ENCODE measurements at regions not wholly inside any gene's neighbourhood (a gene's known extent, or its start where the extent isn't known, plus 50 kb on each side); places are given as distances from the start of the nearest gene placed in this dataset.

- peak; percentile 28 for DNase-seq
Observed at GRCh38 chr1:234972411-234973191, 156.0 kb downstream of the TOMM20 start.

GRCh38 chr1:234971586-234972297 lies 156.9 kb downstream of the TOMM20 start:
- no peak for DNase-seq

DNA sequence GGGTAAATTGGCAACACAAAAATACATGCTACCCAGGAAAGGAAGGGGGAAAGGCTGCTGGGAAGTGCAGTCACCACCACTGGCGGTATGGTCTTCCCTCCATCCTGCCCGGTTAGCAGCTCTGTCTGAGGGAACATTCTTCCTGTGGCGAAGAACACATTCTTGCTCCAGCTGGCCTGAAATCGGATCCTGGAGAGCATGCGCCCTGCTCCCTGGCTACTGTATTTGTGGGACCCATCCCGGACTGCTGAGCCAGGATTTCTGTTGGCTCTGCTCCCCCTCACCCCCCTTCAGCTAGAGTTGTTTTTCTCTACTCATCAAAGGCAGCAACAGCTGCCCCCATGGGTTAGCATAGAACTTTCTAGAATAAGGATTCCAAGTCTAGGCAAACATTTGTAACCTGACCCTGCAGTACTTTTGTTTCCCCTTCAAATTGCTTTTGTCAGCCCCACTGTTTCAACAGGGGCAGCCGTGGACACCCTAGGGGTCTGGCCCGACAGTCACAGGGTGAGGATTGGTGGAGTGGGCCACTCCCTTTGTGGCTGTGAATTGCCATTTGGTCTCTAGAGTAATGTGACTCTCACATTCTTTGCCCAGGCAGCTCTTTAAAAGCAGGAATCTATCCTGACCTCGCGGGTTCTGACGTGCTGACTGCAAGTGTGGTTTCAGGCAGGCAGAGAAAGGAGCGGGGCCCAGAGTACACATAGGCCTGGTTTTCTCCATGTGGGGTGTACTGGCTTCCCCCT lies 157.7 kb downstream of the TOMM20 start:
- DNase-seq: peak; percentile 32

DNA sequence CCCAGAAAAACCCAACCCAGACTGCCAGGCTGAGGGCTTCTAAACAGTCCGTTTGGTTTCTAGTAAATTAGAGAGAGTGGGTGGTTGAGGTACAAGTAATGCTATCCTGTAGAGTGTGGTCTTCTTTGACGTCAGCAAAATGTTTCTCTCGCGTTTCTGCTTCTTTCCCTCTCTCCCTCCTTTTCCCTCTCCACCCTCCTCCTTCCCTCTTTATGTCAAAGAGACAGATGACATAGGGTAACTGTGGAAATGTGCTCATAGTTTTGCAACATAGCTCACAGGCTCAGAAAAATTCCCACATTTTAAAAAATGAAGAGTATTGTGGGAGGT lies 158.3 kb downstream of the TOMM20 start:
- DNase-seq: no peak

- no peak for DNase-seq
Observed at GRCh38 chr1:234969581-234970400, 158.8 kb downstream of the TOMM20 start.

DNA sequence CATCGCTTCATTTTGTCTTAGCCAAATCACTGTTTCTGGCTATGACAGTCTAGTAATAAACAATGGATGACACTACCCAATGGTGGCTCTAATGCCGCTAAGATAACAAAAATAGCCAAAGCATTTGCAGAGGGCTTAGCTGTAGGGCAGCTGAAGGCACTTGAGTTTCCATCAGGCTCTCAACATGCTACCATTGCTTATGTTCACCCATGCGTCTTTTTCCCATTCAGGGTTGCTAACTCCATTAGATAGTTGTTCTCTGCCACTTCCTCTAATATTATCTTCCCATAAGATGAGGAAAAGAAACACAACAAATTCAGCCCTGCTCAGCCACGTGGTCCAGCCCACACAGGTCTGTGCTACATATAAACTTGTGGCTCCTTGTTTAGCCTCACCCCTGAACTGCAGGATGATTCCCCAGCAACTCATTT lies 159.6 kb downstream of the TOMM20 start:
- no peak for DNase-seq

DNA sequence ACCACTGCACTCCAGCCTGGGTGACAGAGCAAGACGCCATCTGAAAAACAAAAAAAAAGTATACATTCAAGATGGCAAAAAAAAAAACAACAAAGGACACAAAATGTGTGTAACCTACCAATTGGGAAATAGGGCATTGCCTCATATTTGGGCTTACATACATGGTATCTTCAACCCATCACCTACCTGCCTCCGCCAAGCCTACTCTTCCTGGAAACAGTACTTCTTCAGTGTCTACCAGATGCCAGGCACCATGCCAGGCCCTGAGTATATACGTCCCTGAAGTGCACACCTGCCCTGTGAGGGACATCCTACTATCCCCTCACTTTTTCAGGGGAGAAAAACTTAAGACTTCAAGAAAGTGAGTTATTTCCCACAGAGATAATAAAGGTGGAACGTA lies 160.2 kb downstream of the TOMM20 start:
- no peak for DNase-seq

DNA sequence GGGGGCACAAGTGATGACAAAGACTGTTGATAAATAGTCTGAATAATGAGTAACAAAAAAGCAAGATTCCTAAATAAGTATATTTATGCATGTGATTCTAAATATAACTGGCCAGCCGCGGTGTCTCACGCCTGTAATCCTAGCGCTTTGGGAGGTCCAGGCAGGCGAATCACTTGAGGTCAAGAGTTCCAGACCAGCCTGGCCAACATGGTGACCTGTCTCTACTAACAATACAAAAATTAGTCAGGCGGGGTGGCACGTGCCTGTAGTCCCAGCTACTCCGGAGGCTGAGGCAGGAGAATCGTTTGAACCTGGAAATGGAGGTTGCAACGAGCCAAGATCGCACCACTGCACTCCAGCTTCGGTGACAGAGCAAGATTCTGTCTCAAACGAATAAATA lies 161.5 kb downstream of the TOMM20 start:
- no peak for DNase-seq

GRCh38 chr1:234965111-234965510 lies 163.5 kb downstream of the TOMM20 start:
- DNase-seq: no peak

GRCh38 chr1:234963904-234964702 lies 164.5 kb downstream of the TOMM20 start:
- DNase-seq: no peak

DNA sequence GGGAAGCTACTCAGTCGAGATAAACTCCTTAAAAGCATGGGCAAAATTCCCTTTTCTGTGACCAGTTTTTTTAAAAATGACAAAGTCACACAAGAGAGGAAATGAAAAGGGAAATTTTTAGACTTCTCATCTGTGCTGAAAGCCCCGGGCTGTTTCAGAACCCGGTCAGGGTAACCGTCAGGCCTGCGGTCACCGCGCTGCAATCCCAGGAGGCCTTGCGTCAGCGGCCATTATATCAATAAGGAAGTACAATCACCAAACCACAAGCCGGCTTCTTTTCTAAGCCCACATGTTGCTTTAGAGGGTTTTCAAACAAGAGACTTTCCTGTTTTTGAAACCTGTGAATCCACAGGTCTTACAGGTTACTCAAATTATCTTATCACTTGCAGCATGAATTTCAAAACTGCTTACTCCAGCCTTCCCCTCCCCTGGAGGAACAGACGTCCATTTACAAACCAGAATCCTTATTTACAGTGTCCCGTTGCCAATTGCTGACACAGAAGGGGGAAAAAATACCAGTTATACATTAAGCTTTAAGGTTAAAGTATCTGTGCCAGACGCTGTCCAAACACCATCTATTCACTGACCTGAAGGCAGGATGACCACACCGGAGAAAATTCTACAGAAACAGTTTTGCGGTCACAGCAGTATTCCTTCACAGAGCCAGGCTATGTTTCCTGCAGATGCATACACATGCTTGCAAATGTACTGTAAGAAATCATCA lies 165.3 kb downstream of the TOMM20 start:
- DNase-seq: peak; percentile 81

- DNase-seq: no peak
Observed at GRCh38 chr1:234962340-234962989, 166.2 kb downstream of the TOMM20 start.

DNA sequence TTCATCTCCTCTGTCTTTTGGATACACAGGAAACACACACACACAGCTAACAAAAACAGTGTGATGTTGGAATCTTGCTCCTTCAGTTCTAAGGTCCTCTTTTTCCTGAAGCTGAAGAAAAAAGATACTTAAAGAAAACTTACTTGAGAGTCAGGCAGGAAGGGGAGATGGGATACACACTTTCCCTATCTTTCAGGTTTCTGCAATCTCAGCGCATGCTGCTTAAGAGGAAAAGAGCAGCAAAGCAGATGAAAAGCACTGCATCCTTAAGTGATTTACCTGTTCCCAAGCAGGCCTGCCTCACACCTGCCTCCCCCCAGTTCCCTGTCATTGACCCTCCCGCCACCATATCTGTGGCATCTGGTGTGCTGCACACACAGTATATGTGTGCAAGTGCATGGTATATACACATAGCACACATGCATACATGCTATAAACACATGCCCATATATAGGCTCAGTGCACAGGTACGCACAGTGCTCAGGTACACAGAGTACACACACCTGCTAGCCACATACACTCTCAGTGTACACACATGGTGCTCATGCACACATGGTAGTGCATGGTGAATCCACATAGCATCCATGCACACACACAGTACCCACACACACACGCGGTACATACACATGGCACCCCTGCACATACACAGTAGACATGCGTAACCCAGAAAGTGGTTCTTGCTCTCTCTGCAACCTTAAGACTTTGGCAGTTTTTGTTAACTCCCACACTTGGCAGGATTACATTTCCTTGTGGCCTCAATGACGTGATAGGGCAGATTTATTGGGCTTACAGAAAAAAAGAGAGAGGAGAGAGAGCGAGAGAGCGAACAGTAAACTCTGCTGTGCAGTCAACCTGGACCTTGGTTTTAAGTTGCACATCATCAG lies 166.9 kb downstream of the TOMM20 start:
- DNase-seq: no peak

GRCh38 chr1:234960722-234961455 lies 167.7 kb downstream of the TOMM20 start:
- no peak for DNase-seq

DNA sequence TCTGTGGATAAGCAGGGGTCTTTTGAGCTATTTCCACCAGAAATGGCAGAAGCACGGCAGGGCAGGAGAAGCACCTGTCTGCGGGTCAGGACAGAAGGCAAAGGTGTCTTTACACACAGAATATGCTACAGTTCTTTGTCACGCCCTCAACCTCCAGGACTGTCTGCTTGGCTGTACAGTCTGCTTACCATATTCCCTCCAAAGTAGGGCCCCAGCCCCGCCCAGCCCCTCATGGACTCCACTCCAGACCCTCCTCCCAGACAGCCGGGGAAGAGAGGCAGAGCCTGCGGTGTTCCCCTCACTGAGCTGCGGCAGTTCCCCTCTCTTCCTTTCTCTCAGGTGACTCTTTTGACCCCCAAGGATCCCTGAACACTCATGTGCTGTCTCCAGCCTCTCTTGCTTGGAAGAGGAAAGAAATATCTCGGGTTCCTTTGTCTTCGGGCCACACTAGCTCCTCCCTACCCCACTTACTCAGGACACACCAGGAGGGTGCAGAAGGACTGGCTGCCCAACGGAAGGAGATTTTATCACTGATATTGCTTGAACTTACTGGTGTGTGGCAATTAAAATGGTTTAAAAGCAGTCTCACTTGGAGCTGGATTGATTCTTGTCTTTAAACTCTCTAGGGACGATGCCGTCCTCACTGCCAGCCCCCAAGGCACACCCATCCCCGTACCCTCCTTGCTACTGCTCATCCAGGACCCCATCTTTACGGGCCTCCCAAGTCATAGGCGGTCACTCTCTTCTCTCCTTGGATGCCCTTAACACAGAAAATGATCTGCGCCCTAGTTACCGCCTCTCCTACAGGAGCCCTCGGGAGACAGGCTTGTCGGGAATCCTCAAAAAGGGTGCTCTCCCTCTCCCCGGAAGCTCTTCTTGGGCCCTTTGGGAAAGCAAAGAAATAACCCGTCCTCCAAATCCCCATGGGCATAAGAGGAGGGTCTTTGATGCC lies 169.7 kb downstream of the TOMM20 start:
- DNase-seq: no peak

DNA sequence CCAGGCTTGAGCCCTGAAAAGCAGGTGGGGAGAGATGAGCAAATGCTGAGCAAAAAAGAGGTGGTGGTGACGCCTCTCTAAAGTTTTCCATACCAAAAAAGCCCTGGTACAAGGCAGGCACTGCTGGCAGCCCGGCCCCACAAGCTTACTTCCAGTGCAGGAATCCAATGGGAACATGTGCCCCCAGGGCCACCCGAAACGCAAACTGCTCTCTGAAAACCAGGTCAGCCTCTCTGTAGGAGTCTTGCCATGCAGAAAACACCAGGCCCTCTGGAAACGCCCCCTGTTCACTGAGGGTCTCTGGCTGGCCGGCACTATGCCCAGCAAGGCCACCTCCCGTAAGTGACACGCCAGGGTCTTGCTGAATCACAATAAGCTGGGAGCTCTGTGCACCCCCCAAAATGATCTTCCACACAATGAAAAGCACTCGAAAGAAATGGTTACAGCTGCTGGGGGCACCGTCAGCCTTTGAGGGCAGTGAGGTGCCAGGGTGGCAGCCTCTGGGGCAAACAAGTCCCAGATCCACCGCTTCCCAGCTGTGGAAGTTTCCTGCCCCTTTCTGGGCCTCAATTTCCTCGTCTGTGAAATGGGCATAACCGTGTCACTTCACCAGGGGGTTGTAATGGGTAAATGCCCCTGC lies 170.5 kb downstream of the TOMM20 start:
- DNase-seq: no peak

DNA sequence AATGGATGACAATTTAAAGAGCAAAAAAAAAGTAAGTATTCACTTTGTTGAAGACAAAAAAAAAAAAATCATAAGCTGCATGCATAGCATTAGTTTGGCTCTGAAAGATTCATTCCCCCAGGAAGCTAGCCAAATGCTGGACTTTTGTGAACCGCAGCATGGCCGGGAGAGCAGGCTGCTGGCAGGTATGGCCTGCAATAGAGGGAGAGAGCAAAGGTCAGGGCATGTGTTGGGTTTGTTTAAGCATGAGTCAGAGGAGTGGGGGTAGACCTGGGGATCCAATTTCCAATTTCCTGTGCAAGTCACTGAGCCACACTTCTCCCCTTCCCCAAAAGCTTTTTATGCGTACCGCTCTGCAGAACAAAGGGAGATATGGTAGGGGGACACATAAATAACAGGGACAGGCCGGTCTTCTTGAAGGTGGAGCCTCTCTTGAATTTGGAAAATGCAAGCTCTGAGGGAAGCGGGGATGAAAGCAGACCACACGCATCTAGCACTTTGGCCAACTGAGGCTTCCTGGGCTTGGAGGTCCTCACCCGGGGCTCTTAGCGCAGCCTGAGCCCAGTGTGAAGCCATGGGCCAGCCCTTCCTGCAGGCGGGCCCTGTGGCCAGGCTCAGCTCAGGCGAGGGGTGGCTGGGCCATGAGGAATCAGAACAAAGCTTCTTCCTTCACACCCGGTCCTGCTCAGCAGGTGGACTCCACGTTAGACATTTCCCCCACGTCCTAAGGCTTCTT lies 171.1 kb downstream of the TOMM20 start:
- no peak for DNase-seq

Measured in activated T-cell treated with anti-CD3 and anti-CD28 coated beads, Interleukin-2, amount 50 U/mL, for 1 hour (primary cell).